ENCODE measurements at regions not wholly inside any gene's neighbourhood (a gene's known extent, or its start where the extent isn't known, plus 50 kb on each side); places are given as distances from the start of the nearest gene placed in this dataset.

DNA sequence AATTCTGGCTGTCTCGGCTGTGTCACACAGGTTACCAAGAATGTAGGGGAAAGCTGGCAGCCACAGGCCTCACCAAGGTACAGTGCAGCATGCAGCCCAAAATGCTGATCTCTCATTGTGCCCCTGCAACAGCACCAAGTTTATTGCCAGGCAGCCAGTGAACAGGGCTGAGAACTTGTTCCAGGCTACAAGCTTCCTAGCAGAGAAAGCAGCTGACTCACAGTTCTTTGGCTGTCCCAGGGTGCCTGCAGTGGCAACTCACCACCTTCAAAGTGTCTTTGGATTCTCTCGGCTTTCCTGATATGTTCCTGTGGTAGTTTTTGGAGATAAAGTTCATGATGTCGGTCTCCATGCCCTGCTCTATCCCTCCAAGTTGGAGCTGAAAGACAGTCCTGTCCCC, 719.1 kb upstream of the ANO3 start:
- TF ChIP-seq, protein P1, sequence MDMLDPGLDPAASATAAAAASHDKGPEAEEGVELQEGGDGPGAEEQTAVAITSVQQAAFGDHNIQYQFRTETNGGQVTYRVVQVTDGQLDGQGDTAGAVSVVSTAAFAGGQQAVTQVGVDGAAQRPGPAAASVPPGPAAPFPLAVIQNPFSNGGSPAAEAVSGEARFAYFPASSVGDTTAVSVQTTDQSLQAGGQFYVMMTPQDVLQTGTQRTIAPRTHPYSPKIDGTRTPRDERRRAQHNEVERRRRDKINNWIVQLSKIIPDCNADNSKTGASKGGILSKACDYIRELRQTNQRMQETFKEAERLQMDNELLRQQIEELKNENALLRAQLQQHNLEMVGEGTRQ (IDR thresholded peaks at IDR 0.05): no peak
- TF ChIP-seq SMC3 (IDR thresholded peaks at IDR 0.05): no peak
- no peak for TF ChIP-seq JUNB (IDR thresholded peaks at IDR 0.05)
- no peak for TF ChIP-seq KDM5A (IDR thresholded peaks at IDR 0.05)
- no peak for TF ChIP-seq HOXB13 (CRISPR knock-in tag; IDR thresholded peaks at IDR 0.05; ENCODE audit: low read depth)
- no peak for TF ChIP-seq PHF8 (IDR thresholded peaks at IDR 0.05; ENCODE audit: borderline replicate concordance, low read depth)
- TF ChIP-seq TFCP2L1 (CRISPR knock-in tag; IDR thresholded peaks at IDR 0.05): no peak
- no peak for TF ChIP-seq CHD2 (IDR thresholded peaks at IDR 0.05; ENCODE audit: low read length, partially characterized antibody)
- no peak for TF ChIP-seq NPAS2 (CRISPR knock-in tag; IDR thresholded peaks at IDR 0.05; ENCODE audit: borderline replicate concordance)
- TF ChIP-seq CBX8 (IDR thresholded peaks at IDR 0.05): no peak
- TF ChIP-seq POLR2AphosphoS2 (conservative IDR thresholded peaks at IDR 0.05; ENCODE audit: low read length): no peak
- TF ChIP-seq KDM1A (IDR thresholded peaks at IDR 0.05; ENCODE audit: low read depth): no peak
- no peak for TF ChIP-seq CHD4 (IDR thresholded peaks at IDR 0.05; ENCODE audit: borderline replicate concordance)
- TF ChIP-seq MAFK (IDR thresholded peaks at IDR 0.05; ENCODE audit: partially characterized antibody): no peak
- TF ChIP-seq, protein P2, sequence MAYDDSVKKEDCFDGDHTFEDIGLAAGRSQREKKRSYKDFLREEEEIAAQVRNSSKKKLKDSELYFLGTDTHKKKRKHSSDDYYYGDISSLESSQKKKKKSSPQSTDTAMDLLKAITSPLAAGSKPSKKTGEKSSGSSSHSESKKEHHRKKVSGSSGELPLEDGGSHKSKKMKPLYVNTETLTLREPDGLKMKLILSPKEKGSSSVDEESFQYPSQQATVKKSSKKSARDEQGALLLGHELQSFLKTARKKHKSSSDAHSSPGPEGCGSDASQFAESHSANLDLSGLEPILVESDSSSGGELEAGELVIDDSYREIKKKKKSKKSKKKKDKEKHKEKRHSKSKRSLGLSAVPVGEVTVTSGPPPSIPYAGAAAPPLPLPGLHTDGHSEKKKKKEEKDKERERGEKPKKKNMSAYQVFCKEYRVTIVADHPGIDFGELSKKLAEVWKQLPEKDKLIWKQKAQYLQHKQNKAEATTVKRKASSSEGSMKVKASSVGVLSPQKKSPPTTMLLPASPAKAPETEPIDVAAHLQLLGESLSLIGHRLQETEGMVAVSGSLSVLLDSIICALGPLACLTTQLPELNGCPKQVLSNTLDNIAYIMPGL (CRISPR knock-in tag; IDR thresholded peaks at IDR 0.05; ENCODE audit: borderline replicate concordance): no peak
- no peak for TF ChIP-seq POLR2A (IDR thresholded peaks at IDR 0.05; ENCODE audit: low read length)
- no peak for TF ChIP-seq ZC3H11A (IDR thresholded peaks at IDR 0.05)
- ATAC-seq (no peak), DNase-seq (ENCODE audit: low read depth in 1 of 2, low spot score in 1 of 2) (no peak), FAIRE-seq (no peak)
- Histone ChIP-seq H3K9me3 (no peaks in the 10 kb centered on the region; the same call in 2 of the 3 replicates), H3K4me2 (no peak overlapping the region), H3K4me3 (no peak overlapping the region), H3K27ac (no peak overlapping the region), H3K4me1 (no peaks in the 10 kb centered on the region)
- ChIA-PET CTCF (no interaction called here), POLR2A (no interaction called here)
- WGBS (ENCODE audit: missing lambda C conversion rate): 2% methylated on average over 2 of the region's 3 CpGs

DNA sequence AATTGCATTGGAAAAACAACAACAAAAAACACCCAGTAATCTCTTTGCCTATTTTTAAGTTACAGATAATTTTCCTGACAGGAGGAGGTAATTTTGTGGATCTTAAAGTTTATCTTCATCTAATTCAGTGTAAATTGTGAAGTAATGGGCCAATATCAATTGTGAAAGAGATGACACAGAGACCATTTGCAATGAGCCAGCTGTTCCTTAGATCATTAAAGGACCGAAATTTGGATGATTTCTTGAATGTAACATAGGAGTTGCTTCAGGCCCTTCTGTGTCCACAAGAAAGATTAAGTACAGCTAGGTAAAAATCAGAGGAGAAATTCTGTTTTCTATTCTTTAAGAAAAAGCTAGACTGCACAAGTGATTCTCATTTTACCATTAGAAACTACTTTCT, 718.5 kb upstream of the ANO3 start:
- Histone ChIP-seq H3K4me2 (no peak overlapping the region), H3K9me3 (no peaks in the 10 kb centered on the region; the same call in 2 of the 3 replicates), H3K4me3 (no peak overlapping the region), H3K27ac (no peak overlapping the region), H3K4me1 (no peaks in the 10 kb centered on the region)
- no peak for FAIRE-seq
- TF ChIP-seq CHD4 (IDR thresholded peaks at IDR 0.05; ENCODE audit: borderline replicate concordance) (no peak), MAFK (IDR thresholded peaks at IDR 0.05; ENCODE audit: partially characterized antibody) (no peak), SMC3 (IDR thresholded peaks at IDR 0.05) (no peak), JUNB (IDR thresholded peaks at IDR 0.05) (no peak)
- TF ChIP-seq, protein P3, sequence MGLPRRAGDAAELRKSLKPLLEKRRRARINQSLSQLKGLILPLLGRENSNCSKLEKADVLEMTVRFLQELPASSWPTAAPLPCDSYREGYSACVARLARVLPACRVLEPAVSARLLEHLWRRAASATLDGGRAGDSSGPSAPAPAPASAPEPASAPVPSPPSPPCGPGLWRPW (IDR thresholded peaks at IDR 0.05): no peak
- ChIA-PET CTCF (no interaction called here), POLR2A (no interaction called here)
- WGBS (ENCODE audit: missing lambda C conversion rate): 0% methylated on average over 1 of the region's 1 CpG
- DNase-seq (ENCODE audit: low read depth in 1 of 2, low spot score in 1 of 2): no peak
- ATAC-seq: no peak

DNA sequence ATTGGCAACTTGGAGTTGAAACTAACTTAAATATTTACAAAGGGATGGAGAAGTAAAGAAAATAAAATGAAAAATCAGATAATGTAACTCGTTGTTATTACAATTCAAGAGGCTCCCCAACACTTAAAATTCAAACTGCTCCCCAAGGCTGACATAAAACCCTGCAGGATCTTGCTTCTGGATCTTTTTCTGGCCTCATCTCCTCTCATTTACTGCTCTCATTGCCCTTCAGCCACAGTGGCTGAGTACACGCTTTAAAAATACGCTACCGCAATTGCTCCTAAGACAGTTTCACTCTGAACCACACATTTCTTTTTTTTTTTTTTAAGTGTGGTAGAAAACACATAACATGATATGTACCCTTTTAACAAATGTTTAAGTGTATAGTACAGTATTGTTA, 718.1 kb upstream of the ANO3 start:
- no peaks in the 10 kb centered on the region; the same call in 2 of the 3 replicates for H3K9me3 ChIP-seq
- H3K4me1 ChIP-seq: no peaks in the 10 kb centered on the region
- ChIA-PET POLR2A (no interaction called here), CTCF (no interaction called here)
- H3K4me2 ChIP-seq: no peak overlapping the region
- no peak overlapping the region for H3K27ac ChIP-seq
- TF ChIP-seq RAD21 (conservative IDR thresholded peaks at IDR 0.05 in 1 of 2, IDR thresholded peaks at IDR 0.05 in 1 of 2) (no peak), MAZ (IDR thresholded peaks at IDR 0.05; ENCODE audit: borderline replicate concordance, low read depth, low read length) (no peak), ESRRA (IDR thresholded peaks at IDR 0.05; ENCODE audit: borderline replicate concordance, low read length) (no peak)
- WGBS (ENCODE audit: missing lambda C conversion rate): 57% methylated on average over 4 of the region's 4 CpGs
- DNase-seq (ENCODE audit: low read depth in 1 of 2, low spot score in 1 of 2) (no peak), FAIRE-seq (no peak), ATAC-seq (no peak)
- no peak overlapping the region for H3K4me3 ChIP-seq

All from A549 (cell line).